NCI-H524 (cell line): ENCODE measurements at regions not wholly inside any gene's neighbourhood (a gene's known extent, or its start where the extent isn't known, plus 50 kb on each side); places are given as distances from the start of the nearest gene placed in this dataset.
A peak's percentile ranks its signal among the peaks of the same experiment; 100 is the strongest.

ENCODE experiments used
- DNase-seq, 2 experiments: peaks; one replicate each; lab custom pipeline; 2025; lab: John Stamatoyannopoulos, UW

- no peak for DNase-seq
Observed at GRCh38 chr4:179417357-179417756, 1975.1 kb upstream of the AGA start.

GRCh38 chr4:179437962-179438361, 1995.7 kb upstream of the AGA start:
- DNase-seq: no peak

GRCh38 chr4:179441596-179441995, 1999.4 kb upstream of the AGA start:
- no peak for DNase-seq

GRCh38 chr4:179447308-179447707, 2005.1 kb upstream of the AGA start:
- DNase-seq: no peak

GRCh38 chr4:179465131-179465797, 2023.0 kb upstream of the AGA start:
- no peak for DNase-seq

GRCh38 chr4:179467878-179468277, 2025.6 kb upstream of the AGA start:
- DNase-seq: no peak

GRCh38 chr4:179472164-179472563, 2029.9 kb upstream of the AGA start:
- DNase-seq: peak in 1 of 2 experiments; percentile 9

- no peak for DNase-seq
Observed at GRCh38 chr4:179478608-179479007, 2036.4 kb upstream of the AGA start.

GRCh38 chr4:179485781-179486180, 2043.5 kb upstream of the AGA start:
- no peak for DNase-seq

- DNase-seq: peak in 1 of 2 experiments; percentile 12
Observed at GRCh38 chr4:179486570-179487335, 2044.5 kb upstream of the AGA start.

GRCh38 chr4:179492260-179493080, 2050.2 kb upstream of the AGA start:
- DNase-seq: no peak

- no peak for DNase-seq
Observed at GRCh38 chr4:179503976-179504375, 2061.7 kb upstream of the AGA start.

GRCh38 chr4:179509489-179509888, 2067.3 kb upstream of the AGA start:
- no peak for DNase-seq

- DNase-seq: peak in 1 of 2 experiments; percentile 25
Observed at GRCh38 chr4:179521952-179522351, 2079.7 kb upstream of the AGA start.

- DNase-seq: no peak
Observed at GRCh38 chr4:179530958-179531357, 2088.7 kb upstream of the AGA start.

- no peak for DNase-seq
Observed at GRCh38 chr4:179536694-179537093, 2094.5 kb upstream of the AGA start.

GRCh38 chr4:179539641-179540040, 2097.4 kb upstream of the AGA start:
- no peak for DNase-seq

- DNase-seq: no peak
Observed at GRCh38 chr4:179543771-179544170, 2101.5 kb upstream of the AGA start.

GRCh38 chr4:179544496-179544895, 2102.3 kb upstream of the AGA start:
- DNase-seq: no peak

GRCh38 chr4:179552131-179552530, 2109.9 kb upstream of the AGA start:
- DNase-seq: no peak

- no peak for DNase-seq
Observed at GRCh38 chr4:179563741-179564140, 2121.5 kb upstream of the AGA start.

- DNase-seq: no peak
Observed at GRCh38 chr4:179569549-179569948, 2127.3 kb upstream of the AGA start.
